ENCODE measurements at regions not wholly inside any gene's neighbourhood (a gene's known extent, or its start where the extent isn't known, plus 50 kb on each side); places are given as distances from the start of the nearest gene placed in this dataset.

DNA sequence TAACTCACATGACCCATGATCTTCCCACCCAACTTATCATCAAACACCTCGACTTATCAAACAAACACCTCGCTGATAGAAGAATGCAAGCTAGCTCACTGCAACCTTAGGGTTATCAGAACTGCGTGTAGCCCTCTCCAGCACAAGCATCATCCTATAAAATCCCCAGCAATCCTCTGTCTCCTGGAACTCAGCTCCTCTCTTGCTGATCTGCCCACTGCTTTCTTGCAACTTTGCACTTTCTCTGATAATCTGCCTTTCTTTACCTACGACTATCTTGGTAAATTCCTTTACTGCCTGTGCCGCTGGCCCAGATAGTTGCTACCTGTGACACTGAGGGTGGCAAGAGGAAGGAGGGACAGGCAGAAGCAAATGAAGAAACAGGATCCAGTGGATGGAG lies 210.9 kb downstream of the ACTR3B start:
- TF ChIP-seq POLR2A (IDR thresholded peaks at IDR 0.05) (no peak), EP300 (IDR thresholded peaks at IDR 0.05; ENCODE audit: low read depth) (no peak)
- TF ChIP-seq, protein P1, sequence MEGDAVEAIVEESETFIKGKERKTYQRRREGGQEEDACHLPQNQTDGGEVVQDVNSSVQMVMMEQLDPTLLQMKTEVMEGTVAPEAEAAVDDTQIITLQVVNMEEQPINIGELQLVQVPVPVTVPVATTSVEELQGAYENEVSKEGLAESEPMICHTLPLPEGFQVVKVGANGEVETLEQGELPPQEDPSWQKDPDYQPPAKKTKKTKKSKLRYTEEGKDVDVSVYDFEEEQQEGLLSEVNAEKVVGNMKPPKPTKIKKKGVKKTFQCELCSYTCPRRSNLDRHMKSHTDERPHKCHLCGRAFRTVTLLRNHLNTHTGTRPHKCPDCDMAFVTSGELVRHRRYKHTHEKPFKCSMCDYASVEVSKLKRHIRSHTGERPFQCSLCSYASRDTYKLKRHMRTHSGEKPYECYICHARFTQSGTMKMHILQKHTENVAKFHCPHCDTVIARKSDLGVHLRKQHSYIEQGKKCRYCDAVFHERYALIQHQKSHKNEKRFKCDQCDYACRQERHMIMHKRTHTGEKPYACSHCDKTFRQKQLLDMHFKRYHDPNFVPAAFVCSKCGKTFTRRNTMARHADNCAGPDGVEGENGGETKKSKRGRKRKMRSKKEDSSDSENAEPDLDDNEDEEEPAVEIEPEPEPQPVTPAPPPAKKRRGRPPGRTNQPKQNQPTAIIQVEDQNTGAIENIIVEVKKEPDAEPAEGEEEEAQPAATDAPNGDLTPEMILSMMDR (IDR thresholded peaks at IDR 0.05): no peak
